ENCODE measurements at regions not wholly inside any gene's neighbourhood (a gene's known extent, or its start where the extent isn't known, plus 50 kb on each side); places are given as distances from the start of the nearest gene placed in this dataset.
A peak's percentile ranks its signal among the peaks of the same experiment; 100 is the strongest.
"Not testable (repeated sequence)": the region's sequence is repeated elsewhere in the genome, so short reads cannot be mapped to it uniquely, and the experiment has no call there.

DNA sequence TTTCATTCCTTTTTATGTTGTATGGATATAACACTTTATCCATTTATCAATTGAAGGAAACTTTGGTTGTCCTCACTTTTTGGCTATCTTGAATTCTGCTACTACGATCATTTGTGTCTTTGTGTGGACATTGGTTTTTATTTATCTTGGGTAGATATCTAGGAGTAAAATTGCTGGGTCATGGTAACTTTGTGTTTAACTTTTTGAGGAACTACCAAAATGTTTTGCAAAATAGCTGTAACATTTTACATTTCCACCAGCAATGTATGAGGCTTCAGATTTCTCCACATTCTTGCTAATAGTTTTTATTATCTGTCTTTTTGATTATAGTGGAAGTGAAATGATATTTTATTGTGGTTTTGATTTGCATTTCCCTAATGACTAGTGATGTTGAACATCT is 55.6 kb downstream of the TLNRD1 start:
- no peak for DNase-seq

DNA sequence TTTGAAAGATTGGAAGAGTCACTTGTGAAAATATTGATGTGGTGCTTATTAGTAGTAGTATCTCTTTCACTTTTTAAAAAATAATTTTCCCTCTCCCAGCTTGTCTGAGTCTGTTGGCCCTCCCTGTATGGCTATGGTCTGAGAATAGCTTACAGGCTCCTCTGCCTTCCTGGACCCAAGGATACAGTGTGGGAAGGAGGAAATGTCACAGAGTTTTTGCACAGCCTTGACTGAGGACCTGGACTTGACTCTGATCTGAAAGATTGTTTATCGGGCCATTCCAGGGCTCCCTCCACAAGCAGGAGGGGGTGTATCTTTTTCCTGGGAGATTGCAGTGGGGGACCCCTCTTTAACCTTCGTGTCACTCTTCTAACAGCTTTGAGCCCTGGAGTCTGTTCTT is 59.7 kb downstream of the TLNRD1 start:
- DNase-seq: no peak

DNA sequence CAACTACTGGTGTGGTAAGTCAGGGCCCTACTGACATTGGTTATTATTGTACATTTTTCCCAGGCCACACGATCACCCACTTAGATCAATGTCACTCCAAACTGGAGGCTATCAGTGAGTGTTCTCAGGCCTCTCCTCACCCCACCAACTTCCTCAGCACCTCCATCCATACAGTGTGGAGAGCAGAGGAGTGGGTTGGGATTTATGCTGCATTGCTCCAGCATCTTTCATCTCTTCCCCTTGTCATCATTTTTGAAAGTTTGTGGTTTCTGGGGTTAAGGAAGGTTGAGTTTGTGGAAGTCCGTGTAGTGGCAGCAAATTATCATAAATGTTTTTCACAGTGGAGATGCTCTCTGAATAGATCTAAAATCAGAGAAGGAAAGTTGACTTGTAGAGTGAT is 60.2 kb downstream of the TLNRD1 start:
- DNase-seq: no peak

DNA sequence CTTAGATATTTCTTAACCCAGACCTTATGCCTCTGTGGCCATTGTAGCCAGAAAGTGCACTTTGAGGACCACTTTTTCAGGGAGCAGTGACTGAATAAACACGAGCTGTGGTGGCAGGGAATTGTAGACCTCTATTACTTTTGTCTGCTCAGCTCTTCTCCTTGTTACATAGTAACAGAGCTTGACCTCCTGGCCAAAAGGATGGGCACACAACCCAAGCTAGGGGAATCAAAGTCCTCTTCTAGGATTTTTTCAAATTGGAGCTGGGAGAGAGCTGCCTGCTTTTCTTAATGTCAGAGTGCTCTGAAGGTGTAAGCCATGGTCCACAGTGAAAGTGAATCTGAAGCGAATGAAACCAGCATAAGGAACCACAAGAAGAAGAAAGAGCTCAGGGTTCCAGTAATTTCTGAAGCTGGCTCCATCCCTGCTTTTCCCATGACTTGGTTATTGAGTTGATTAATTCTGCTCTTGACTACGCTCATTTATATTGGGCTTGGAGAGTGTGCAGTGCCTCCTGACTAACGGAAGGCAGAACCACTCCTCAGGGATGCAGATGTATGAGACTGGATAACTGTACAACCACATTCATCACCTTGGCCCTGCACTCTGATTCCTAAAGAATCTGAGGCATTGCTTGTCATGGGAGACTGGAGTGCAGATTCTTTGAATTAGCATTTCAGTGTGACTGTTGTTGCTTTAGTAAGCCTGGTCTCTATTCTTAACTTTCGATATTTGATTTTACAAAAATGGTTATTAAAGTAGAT is 60.9 kb downstream of the TLNRD1 start:
- no peak for DNase-seq

DNA sequence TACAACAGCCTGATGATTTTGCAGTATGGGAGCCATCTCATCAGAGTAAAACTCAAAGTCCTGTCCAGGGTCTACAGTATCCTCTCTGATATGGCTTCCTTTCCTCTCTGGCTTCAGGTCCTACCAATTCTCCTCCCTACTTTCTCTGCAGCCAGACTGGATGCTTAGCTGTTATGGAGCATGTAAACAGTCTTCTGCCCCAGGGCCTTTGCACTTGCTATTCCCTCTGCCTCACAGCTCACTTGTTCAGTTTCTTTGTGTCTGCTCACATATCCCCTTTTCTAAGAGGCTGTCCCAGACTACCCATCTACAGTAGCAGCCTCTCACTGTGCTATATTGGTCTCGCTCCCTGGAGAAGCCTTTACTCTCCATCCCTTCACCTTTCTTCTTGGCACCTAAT is 62.2 kb downstream of the TLNRD1 start:
- DNase-seq: no peak

DNA sequence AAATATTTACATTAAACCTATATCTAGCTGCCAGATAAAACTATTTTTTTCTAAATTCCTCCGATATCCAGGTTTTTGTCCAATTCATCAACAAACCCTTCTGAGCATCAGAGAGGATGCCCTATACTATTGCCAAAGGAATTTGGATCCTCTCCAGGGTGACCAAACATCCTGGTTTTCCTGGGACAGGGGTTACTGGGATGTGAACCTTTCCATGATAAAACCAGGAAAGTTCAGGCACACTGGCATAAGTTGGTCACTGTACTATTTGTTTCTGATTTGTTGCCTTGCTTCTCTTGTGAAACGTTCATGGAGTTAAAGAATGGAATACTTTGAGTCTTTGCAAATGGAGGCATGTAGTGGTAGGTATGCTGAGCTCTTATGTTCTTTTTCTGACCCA is 63.5 kb downstream of the TLNRD1 start:
- no peak for DNase-seq

DNA sequence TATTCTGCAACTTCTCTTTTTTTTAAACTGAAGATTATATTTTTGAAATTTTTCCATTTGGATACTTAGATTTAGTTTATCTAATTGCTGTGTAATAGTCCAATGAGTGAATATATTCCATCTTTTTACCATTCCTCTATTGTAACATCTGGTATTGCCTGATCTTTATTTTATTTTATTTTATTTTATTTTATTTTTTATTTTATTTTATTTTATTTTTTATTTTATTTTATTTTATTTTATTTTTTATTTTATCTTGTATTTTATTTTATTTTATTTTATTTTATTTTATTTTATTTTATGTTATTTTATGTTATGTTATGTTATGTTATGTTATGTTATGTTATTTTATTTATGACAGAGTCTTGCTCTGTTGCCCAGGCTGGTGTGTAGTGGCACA is 66.5 kb upstream of the CFAP161 start:
- not testable (repeated sequence) for DNase-seq

DNA sequence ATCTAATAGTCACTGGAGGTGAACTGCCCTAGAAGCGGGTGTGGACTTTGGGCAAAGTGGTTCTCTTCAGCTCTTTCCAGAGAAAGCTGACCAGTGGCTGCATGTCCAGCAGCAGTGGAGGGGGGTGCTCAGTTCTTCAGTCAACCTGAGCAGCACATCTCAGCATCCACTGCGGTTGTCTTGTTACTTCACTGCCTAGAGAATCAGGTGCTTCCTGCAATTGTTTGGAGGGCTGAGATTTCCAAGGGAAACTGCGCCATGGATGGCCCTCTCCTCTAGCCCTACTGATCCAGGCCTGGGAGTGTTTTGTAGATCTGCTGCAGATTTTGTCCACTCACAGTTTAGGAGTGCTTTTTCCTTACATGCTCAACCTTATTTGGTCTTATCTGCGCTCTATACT is 65.6 kb upstream of the CFAP161 start:
- no peak for DNase-seq

DNA sequence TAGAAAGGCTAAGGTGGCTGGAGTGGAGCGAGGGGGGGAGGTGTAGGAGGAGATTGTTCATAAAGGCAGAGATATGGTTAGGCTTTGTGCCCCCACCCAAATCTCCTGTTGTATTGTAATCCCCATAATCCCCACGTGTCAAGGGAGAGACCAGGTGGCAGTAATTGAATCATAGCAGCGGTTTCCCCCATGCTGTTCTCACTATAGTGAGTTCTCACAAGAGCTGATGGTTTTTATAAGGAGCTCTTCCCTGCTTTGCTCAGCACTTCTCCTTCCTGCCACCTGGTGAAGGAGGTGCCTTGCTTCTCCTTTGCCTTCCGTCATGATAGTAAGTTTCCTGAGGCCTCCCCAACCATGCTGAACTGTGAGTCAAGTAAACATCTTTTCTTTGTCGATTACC is 64.7 kb upstream of the CFAP161 start:
- no peak for DNase-seq

DNA sequence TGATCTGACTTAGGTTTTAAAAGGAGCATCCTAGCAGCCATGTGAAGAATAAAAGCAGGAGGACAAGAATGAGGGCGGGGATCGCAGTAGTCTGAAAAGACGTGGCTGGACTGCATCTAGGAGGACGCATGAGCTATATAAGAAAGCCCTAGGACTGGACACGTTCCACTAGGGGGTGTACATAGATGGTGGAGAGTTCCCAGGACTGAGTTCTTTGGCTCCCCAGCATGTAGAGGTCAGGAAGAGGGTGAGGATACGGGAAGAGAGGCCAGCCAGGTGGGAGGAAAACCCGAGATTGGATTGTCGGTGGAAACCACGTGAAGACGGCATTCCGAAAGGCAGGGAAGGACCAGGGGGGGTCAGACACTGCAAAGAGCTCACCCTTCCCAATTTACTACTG is 64.2 kb upstream of the CFAP161 start:
- DNase-seq: no peak

DNA sequence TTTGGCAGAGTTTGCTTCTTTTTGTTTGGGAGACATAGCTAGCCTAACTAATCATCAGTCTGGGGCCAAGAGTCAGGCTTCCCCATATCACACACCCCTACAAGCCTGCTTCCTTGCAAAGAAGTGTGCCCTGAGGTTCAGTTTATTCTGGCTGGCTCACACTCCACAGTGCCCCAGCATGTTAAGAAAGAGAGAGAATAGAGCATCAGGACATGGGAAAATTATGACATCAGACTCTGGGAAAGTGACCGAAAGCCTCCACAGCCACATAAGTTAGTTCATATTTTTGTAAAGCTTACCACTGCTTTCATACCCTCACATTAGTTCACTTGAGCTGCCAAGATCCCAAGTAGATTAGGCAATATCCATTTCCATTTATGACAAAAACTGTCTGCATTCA is 63.0 kb upstream of the CFAP161 start:
- DNase-seq: no peak

DNA sequence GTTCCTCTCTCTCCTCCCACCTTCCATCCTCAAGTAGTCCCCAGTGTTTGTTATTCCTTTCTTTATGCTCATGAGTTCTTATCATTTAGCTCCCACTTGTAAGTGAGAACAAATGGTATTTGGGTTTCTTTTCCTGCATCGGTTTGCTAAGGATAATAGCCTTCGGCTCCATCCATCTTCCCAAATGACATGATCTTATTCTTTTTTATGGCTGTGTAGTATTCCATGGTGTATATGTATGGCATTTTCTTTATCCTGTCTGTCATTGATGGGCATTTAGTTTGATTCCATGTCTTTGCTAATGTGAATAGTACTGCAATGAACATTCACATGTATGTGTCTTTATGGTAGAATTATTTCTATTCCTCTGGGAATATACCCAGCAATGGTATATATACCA is 62.4 kb upstream of the CFAP161 start:
- DNase-seq: no peak

DNA sequence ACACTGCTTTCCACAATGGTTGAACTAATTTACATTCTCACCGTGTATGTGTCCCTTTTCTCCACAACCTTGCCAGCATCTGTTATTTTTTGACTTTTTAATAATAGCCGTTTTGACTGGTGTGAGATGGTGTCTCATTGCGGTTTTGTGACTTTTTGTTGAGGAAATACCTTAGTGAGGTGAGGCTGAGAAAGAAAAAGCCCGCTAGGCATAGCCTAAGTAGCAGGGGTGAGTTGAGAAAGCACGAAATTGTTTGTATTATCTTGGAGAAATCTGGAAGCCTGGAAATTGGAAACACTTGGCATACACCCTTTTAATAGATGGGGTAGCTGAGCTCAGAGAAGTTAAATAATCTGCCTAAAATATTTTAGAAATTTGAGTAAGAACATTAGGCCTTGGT is 61.5 kb upstream of the CFAP161 start:
- no peak for DNase-seq

DNA sequence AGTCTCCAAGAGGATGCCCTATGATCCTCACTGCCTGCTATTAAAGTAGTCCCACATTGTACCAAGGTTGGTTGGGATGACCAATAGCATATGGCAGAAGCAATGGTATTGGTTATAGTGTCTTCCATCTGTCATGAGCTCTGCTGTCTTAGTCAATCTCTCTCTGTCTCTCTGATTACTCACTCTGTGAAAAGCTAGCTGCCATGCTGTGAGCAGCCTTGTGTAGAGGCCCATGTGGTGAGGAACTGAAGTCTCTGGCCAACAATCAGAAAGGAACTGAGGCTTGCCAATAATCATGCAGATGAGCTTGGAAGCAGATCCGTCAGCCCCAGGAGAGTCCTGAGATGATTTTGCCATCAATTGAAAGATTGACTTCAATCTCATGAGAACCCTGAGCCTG is 60.3 kb upstream of the CFAP161 start:
- DNase-seq: no peak

DNA sequence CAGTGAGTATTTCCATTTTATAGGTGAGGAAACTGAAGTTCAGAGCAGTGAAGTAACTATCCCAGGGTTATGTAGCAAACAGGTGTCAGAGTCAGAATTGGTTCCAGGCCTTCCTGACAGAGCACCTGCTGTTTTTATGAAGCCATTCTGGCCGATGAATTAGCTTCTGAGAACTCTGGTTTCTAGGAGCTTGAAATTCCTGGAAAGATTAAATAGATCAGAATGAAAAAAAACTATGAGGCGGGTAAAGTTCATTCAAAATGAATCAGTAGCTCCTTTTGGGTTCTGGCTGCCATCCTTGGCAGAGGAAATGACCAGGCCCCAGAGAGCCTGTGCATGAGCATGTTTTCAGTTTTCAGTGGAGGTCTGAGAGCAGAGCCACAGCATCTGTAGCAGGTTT is 59.3 kb upstream of the CFAP161 start:
- peak; percentile 51 for DNase-seq

DNA sequence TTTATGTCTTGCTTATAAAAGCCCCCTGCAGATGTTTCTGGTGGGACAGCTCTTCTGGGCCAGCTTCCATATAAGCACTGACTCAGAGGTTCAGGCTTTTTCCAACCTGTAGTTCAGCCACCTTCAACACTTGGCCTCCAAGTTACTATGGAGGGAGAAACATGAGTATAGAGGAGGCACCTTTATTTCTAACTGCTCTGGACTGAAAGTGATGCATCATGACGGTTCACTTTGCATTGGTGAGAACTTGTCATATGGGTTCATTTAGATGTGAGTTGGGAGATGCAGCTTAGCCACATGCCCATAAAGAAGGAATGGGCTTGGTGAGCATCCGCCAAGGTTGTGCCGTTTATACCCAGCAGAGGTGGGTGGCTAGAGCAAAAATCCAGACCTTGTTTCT is 58.8 kb upstream of the CFAP161 start:
- no peak for DNase-seq

DNA sequence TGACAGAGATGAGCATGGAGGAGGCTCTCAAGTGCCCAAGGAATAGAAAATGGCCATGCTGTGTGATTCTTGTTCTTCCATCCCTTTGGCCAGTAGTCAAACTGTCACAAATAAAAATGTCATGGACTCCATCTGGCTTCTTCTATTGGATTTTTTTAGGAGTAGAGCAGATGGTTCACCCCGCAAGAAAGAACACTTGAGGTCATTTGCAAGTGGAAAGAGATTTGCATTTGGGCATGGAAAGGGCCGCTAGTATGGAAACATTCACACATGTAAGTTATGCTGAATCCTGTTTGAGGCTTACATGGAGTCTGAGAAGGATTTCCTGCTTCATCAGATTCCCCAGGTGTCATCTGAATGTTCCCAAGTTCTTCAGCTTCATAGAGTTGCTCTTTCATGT is 53.1 kb upstream of the CFAP161 start:
- no peak for DNase-seq

DNA sequence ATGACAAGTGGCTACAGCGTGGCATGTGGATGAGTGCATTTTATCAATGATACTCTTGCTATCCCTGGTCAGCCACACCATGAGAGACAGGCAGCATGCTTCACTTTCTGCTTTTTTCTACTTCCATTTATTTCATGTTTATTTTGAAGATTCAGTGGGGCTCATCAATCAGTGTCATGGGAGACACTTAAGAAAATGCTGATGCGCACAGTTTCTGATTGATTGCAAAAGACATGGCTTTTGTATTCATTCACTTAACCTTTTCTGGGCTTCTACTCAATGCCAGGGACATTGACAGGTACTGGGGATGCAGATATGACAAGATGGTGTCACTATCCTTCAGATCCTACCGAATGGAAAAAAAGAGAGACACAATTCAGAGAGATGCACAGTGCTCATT is 50.9 kb upstream of the CFAP161 start:
- no peak for DNase-seq

Measured in tongue (tissue), 1 donor.